GM12875 (cell line): ENCODE measurements at regions not wholly inside any gene's neighbourhood (a gene's known extent, or its start where the extent isn't known, plus 50 kb on each side); places are given as distances from the start of the nearest gene placed in this dataset.

ENCODE experiments used
- H3K4me3 ChIP-seq: one replicate; pipeline ENCODE4 v1.5.1; 2011; ENCODE audit warnings: low read depth, low read length, control low read depth
- TF ChIP-seq, protein P1 (sequence below): IDR thresholded peaks from 2 replicates; pipeline ENCODE4 v1.5.1; 2011; ENCODE audit warnings: low read depth, mild to moderate bottlenecking, control low read depth, inconsistent platforms, low read length, moderate library complexity, borderline replicate concordance; ENCODE audit not compliant: insufficient read depth

DNA sequence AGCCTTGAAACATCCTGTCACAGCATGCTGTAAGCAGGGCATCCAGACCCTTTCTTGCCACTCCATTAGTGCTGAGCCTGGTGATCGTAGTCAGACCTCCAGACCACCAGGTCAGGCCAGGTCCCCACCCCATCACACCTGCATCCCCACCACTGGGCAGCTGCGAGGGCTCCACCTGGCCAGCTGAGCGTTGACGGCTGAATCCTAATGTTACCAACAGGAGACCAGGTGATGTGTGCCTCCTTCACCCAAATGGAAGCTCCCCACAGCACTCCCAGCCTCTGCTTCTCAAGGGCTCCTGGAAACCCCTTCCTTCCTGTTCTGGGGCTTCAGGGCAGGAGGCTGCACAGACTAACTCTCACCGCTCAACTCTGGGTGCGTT is 189.4 kb downstream of the C16orf95 start:
- H3K4me3 ChIP-seq: no peak overlapping the region

DNA sequence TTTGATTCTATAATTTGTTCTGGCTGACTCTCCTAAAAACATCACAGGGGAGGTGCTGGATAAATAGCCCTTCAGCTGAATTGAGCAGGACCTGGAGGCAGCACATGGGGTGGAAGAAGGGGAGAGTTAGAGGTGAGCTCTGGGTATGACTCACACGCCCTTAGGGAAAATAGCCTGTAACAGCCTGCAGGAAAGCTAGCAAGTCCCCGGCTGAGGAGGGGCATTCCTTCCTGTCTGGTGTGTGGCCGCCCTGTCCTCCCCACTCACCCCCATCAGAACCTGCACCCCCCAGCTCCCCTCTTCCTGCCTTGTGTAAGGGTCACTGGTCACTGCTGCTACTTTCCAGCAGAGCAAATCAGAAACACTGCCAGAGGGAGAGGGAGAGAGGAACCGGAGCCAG is 187.4 kb downstream of the C16orf95 start:
- TF ChIP-seq, protein P1, sequence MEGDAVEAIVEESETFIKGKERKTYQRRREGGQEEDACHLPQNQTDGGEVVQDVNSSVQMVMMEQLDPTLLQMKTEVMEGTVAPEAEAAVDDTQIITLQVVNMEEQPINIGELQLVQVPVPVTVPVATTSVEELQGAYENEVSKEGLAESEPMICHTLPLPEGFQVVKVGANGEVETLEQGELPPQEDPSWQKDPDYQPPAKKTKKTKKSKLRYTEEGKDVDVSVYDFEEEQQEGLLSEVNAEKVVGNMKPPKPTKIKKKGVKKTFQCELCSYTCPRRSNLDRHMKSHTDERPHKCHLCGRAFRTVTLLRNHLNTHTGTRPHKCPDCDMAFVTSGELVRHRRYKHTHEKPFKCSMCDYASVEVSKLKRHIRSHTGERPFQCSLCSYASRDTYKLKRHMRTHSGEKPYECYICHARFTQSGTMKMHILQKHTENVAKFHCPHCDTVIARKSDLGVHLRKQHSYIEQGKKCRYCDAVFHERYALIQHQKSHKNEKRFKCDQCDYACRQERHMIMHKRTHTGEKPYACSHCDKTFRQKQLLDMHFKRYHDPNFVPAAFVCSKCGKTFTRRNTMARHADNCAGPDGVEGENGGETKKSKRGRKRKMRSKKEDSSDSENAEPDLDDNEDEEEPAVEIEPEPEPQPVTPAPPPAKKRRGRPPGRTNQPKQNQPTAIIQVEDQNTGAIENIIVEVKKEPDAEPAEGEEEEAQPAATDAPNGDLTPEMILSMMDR: no peak
- H3K4me3 ChIP-seq: no peak overlapping the region

More for the DNA sequence above, 189.4 kb downstream of the C16orf95 start:
- TF ChIP-seq, protein P1: no peak

DNA sequence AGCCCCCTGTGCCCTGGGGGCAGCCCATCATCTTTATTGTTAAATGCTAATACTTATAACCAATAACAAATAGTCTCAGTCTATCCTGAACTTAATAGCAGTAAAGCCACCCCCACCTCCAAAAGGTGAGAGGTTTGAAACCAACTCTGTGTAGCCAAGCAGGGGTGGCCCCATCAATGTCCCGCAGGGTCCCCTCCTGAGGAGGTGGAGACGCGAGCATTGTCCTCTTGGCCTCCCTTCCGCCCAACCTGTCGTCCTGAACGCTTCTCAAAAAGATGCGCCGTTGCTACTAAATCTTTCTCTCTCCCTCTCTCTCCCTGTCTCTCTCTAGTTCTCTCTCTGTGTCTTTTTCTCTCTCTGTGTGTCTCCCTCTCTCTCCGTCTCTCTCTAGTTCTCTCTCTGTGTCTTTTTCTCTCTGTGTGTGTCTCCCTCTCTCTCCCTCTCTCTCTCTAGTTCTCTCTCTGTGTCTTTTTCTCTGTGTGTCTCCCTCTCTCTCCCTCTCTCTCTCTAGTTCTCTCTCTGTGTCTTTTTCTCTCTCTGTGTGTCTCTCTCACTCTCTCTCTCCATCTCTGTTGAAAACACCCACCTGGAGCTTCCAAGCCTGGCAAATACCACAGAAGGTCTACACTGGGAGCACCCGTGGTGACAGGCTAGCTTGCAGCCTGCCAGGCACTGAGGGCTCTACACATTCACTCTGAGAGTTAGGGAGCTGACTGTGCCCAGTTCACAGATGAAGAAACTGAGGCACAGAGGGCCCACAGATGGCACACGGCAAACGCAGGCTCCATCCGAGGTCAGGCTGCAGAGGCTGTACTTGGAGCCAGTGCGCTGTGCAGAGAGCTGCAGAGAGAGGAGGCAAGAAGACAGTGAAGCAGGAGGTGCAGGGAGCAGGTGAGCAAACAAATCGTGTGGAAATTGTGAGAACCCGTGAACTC is 185.9 kb downstream of the C16orf95 start:
- TF ChIP-seq, protein P1: no peak
- no peak overlapping the region for H3K4me3 ChIP-seq

DNA sequence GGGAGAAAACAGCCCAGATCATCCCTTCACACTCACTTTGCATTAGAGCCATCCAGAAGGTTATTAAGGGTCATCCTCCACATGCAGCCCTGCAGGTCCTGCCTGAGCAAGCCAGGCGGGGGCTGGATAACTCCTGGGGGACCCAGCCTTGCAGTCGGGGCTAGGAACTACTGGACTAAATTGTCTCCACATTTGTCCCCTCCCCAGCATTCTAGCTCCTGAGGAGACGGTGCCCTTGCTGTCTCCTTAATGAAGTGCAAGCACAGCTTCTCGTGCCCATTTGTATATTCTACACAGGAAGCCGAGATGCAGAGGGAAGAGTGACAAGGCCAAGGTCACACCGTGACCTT is 185.2 kb downstream of the C16orf95 start:
- H3K4me3 ChIP-seq: no peak overlapping the region
- TF ChIP-seq, protein P1: no peak

DNA sequence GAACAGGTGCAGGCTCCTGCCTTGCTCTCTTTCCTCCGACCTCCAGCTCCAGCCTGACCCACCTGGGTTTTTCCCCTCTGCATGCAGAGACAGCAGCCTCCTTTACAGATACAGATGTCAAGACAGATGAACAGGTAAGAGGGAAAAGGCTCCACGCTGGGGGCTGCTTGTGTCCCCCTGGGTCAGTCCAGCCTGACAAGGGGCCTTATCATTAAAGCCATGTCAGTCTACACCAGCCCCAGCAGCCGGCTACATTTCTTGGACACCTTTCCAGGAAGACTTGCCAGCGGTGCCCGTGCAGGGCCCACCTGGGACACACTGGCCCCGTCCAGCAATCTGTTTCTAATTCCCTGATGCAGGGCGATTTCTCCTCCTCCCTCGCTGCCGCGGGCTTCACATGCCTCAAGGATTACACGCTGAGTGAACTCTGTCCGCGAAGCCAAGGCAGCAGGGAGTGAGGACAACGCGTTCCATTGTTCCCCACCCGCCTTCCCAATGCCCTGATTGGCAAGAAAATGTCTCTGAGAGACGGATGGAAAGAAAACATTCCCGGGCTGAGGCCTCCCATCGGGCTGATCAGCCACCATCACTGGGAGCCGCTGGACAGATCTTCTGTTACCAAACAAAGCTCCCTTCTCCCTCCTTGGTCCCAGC is 184.7 kb downstream of the C16orf95 start:
- TF ChIP-seq, protein P1: no peak
- H3K4me3 ChIP-seq: no peak overlapping the region

DNA sequence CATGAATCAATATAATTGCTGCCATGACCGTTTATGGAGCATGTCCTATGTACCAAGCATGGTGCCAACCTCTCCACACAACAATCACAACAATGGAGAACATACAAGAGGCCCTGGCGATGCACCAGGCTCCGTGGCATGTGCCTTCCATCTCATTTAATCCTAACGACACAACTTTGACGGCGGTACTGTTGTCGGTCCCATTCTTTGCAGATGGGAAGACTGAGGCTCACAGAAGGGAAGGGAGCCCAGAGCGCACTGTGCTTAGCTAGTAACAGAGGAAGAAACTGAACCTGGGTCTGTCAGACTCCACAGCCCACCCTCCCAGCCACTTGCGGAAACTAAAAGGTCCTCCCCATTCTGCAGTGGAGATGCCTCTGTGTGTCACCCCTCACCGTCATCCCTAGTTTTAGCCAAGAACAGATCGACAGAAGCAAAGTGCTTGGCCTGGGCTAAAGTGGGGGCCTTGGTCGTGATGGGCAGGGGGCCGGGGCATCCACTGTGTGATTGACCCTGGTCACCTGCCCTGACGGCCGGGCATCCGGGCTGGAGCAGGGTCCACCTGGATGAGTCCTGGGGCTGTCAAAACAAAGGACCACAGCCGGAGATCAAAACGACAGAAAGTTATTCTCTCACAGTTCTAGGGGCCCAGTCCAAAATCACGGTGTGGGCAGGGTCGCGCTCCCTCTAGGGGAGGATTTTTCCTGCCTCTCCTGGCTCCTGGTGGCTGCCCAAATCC is 183.9 kb downstream of the C16orf95 start:
- no peak overlapping the region for H3K4me3 ChIP-seq
- TF ChIP-seq, protein P1: no peak
